ENCODE measurements at regions not wholly inside any gene's neighbourhood (a gene's known extent, or its start where the extent isn't known, plus 50 kb on each side); places are given as distances from the start of the nearest gene placed in this dataset.

- no peak overlapping the region for H3K4me3 ChIP-seq (ENCODE audit: low read depth, low read length)
- TF ChIP-seq CTCF (IDR thresholded peaks at IDR 0.05; ENCODE audit: low read depth, low read length): no peak
Measured at GRCh38 chr15:92705764-92706163, 50.2 kb upstream of the FAM174B start.

- no peak overlapping the region for H3K4me3 ChIP-seq (ENCODE audit: low read depth, low read length)
- TF ChIP-seq CTCF (IDR thresholded peaks at IDR 0.05; ENCODE audit: low read depth, low read length): no peak
Measured at GRCh38 chr15:92706201-92706600, 50.6 kb upstream of the FAM174B start.

- no peak for TF ChIP-seq CTCF (IDR thresholded peaks at IDR 0.05; ENCODE audit: low read depth, low read length)
- no peak overlapping the region for H3K4me3 ChIP-seq (ENCODE audit: low read depth, low read length)
Measured at GRCh38 chr15:92707880-92708551, 52.4 kb upstream of the FAM174B start.

DNA sequence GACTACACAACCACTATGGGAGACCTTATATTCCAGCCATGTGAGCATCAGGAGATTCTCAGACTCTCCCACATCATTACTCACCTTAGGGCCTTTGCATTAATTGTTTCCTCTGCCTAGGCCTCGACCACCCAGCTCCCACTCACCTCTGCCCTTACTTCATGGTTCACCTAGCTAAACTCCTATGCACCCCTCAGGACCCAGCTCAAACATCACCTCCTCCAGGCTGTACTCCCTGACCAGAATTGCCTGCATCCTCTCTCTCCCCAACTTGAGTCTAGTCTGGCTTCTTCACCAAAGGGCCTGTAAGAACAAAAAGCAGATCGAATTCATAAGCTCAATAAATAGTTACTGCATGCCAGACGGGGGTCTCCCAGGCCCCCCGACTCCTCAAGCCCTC, 53.1 kb upstream of the FAM174B start:
- TF ChIP-seq CTCF (IDR thresholded peaks at IDR 0.05; ENCODE audit: low read depth, low read length): no peak
- no peak overlapping the region for H3K4me3 ChIP-seq (ENCODE audit: low read depth, low read length)

- TF ChIP-seq CTCF (IDR thresholded peaks at IDR 0.05; ENCODE audit: low read depth, low read length): no peak
- no peak overlapping the region for H3K4me3 ChIP-seq (ENCODE audit: low read depth, low read length)
Measured at GRCh38 chr15:92709110-92709790, 53.7 kb upstream of the FAM174B start.

GRCh38 chr15:92711457-92711831, 55.9 kb upstream of the FAM174B start:
- TF ChIP-seq CTCF (IDR thresholded peaks at IDR 0.05; ENCODE audit: low read depth, low read length): no peak
- no peak overlapping the region for H3K4me3 ChIP-seq (ENCODE audit: low read depth, low read length)

DNA sequence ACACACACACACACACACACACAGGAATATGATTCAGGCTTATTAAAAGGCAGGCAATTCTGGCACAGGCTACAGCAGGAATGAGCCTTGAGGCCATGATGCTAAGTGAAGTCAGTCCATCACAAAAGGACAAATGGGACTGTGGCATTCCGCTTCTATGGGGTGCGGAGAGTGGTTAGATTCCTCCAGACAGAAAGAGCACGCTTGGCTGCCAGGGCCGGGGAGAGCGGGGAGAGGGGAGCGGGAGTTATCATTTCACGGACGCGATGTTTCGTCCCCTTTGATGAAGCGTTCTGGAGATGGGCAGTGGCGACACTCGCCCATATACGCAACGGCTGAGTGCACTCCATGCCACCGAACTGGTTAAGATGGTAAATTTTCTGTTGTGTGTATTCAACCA, 58.5 kb upstream of the FAM174B start:
- TF ChIP-seq CTCF (IDR thresholded peaks at IDR 0.05; ENCODE audit: low read depth, low read length): no peak
- peak overlapping the region; percentile 56 for H3K4me3 ChIP-seq (ENCODE audit: low read depth, low read length)
